PC-3 (cell line): ENCODE measurements at regions not wholly inside any gene's neighbourhood (a gene's known extent, or its start where the extent isn't known, plus 50 kb on each side); places are given as distances from the start of the nearest gene placed in this dataset.

Experiments used
- CTCF ChIP-seq: fragments of 300-600 bp; sonication (generic); conservative IDR thresholded peaks from 2 replicates; pipeline ENCODE4 v1.5.1; 2017; ENCODE audit warnings: antibody characterized with exemption, low read depth, mild to moderate bottlenecking, low read length
- EZH2 ChIP-seq: fragments of 300-600 bp; sonication (generic); IDR thresholded peaks from one replicate; pipeline ENCODE4 v1.6.1; 2017; ENCODE audit warnings: antibody characterized with exemption, mild to moderate bottlenecking, low read length; ENCODE audit not compliant: unreplicated experiment
- EZH2phosphoT487 ChIP-seq: fragments of 300-600 bp; sonication (generic); IDR thresholded peaks from 2 replicates; pipeline ENCODE4 v1.6.1; 2018; ENCODE audit warnings: mild to moderate bottlenecking, antibody characterized with exemption, low read length, borderline replicate concordance

- TF ChIP-seq CTCF (no peak), EZH2 (no peak), EZH2phosphoT487 (no peak)
Measured at GRCh38 chr3:127342735-127343134, 54.9 kb upstream of the PRR20G start.
